Fibroblast of the aortic adventitia (primary cell): ENCODE measurements at regions not wholly inside any gene's neighbourhood (a gene's known extent, or its start where the extent isn't known, plus 50 kb on each side); places are given as distances from the start of the nearest gene placed in this dataset.

Source experiments
- DNase-seq: peaks from one replicate; pipeline ENCODE4 v3.0.0-alpha.2; 2010; ENCODE audit warnings: low read depth
- H3K4me3 ChIP-seq: 2 replicates; pipeline ENCODE4 v1.5.1; 2011; ENCODE audit warnings: low read depth, mild to moderate bottlenecking, control low read depth, low read length, moderate library complexity
- CTCF ChIP-seq: IDR thresholded peaks from 2 replicates; pipeline ENCODE4 v1.5.1; 2011; ENCODE audit warnings: mild to moderate bottlenecking, low read length, control low read depth, inconsistent platforms; ENCODE audit not compliant: insufficient read depth

GRCh38 chr1:98251497-98251896 lies 330.7 kb upstream of the DPYD start:
- DNase-seq = no peak
- no peak for TF ChIP-seq CTCF
- H3K4me3 ChIP-seq = no peak overlapping the region

DNA sequence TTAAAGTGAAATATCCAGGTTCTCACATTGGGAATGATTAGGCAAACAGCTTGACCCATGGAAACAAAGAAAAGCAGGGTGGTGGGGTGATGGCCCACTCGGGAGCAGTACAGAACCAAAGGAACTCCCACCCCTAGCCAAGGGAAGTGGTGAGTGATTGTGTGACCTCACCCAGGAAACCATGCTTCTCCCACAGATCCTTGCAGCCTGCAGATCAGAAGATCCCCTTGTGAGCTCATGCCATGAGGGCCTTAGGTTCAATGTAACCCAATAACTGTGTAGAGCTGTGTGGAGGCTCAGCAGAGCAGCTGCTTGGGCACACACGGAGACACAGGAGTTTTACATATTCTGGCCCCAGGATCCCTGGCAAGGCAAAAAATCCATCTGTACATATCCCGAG lies 311.8 kb upstream of the DPYD start:
- no peak for TF ChIP-seq CTCF
- no peak for DNase-seq

GRCh38 chr1:98222706-98223105 lies 301.9 kb upstream of the DPYD start:
- no peak for DNase-seq
- no peak for TF ChIP-seq CTCF
- H3K4me3 ChIP-seq = no peak overlapping the region

More for the DNA sequence above, 311.8 kb upstream of the DPYD start:
- no peak overlapping the region for H3K4me3 ChIP-seq

DNA sequence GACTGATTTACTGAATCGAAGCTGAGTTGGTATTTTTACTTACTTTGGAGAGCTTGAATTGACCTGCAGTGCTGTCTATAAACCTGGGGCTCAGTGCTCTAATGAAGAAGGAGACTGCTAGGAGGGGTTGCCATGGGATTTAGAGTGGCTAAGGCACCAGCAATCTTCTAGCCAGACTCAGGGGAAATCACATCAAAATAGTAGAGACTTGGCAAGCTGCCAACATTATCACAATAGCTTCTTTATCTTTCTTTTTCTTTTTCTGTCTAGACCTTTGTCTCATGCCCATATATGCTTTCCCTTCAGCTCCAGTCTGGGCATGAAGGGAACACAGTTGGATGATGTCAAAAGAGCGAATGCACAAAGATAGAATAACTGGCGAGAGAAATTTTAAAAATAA lies 301.1 kb upstream of the DPYD start:
- peak; percentile 65 for DNase-seq

GRCh38 chr1:98217601-98218000 lies 296.8 kb upstream of the DPYD start:
- no peak overlapping the region for H3K4me3 ChIP-seq
- TF ChIP-seq CTCF = no peak
- no peak for DNase-seq

More for the DNA sequence above, 301.1 kb upstream of the DPYD start:
- TF ChIP-seq CTCF = no peak
- H3K4me3 ChIP-seq = no peak overlapping the region

DNA sequence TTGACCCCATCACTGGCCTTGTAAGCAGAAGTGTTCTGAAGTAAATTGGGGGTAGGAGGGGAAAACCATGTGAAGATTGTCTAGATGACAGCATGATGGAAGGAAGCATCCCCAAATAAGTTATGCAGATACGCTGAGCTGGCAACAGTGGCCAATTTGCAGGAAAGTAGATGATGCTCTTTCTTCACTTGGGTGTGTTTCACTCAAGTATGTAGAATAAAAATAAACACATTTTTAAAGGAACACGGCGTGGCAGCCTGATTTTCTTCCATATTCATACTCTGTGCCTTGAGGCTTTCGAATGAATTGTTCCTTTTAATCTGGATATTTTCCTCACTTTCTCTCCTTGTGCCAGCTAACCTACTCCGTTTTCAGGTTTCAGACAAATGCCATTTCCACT lies 295.5 kb upstream of the DPYD start:
- no peak for TF ChIP-seq CTCF
- DNase-seq = no peak
- H3K4me3 ChIP-seq = no peak overlapping the region

DNA sequence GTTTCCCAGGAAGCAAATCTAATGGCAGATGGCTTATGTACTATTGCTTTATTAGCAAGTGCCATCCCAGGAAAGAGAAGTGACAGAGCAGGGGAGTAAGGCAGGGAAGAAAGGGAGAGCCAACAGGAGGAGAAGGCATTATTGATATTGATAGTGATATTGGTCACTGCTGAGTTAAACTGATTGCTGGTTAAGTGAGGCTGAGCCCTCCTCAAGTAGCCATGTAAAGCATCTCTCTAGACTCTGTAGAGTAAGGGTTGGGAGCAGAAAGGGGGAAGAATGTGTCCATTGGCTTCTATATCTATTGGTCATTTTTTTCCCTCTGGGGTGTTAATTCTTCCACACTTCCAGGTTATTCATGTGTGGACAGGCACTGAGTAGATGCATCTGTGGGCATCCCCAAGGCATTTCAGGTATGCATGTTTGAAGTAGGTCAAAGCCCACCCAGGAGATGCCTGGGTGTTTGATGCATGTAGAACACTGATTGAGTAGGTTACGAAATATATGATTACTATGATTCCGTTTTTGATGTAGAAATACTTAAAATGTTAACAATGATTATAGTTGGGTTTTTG lies 290.5 kb upstream of the DPYD start:
- TF ChIP-seq CTCF = no peak
- H3K4me3 ChIP-seq = no peak overlapping the region
- DNase-seq = no peak
